H1 (cell line): ENCODE measurements at regions not wholly inside any gene's neighbourhood (a gene's known extent, or its start where the extent isn't known, plus 50 kb on each side); places are given as distances from the start of the nearest gene placed in this dataset.

Source experiments
- CTCF ChIA-PET: fragments of 300-600 bp; sonication (Branson Sonifier 250); formaldehyde crosslinking; loops from one replicate; lab custom pipeline; 2021; ENCODE audit not compliant: partially characterized antibody; lab: Charles Lee
- POLR2A ChIA-PET: fragments of 300-600 bp; sonication (Branson Sonifier 250); formaldehyde crosslinking; loops from one replicate; lab custom pipeline; 2021; ENCODE audit warnings: inconsistent platforms; ENCODE audit not compliant: partially characterized antibody; lab: Charles Lee
- DNase-seq, 2 experiments: peaks; one replicate each; pipeline versions ENCODE4 v3.0.0 to v3.0.0-alpha.2; 2010 to 2022; ENCODE audit warnings: low spot score in 2 of 2, low read depth in 1 of 2, mixed read lengths in 1 of 2
- FAIRE-seq: peaks from 2 replicates; lab custom pipeline; 2011; peaks lifted over from hg19 to GRCh38; lab: Jason Lieb, UNC
- H2AFZ ChIP-seq: 2 replicates; pipeline ENCODE4 v1.8.1; 2012; ENCODE audit warnings: low read length, inconsistent platforms
- H2AK5ac ChIP-seq: 2 replicates; pipeline ENCODE4 v1.6.1; 2013; ENCODE audit warnings: low read depth, low read length
- H2BK120ac ChIP-seq: replicated peaks from 2 replicates; pipeline ENCODE3; 2013; ENCODE audit warnings: low read depth, low read length, inconsistent platforms
- H2BK12ac ChIP-seq: 2 replicates; pipeline ENCODE4 v1.6.1; 2013; ENCODE audit warnings: low read depth, low read length
- H2BK15ac ChIP-seq: 2 replicates; pipeline ENCODE4 v1.6.1; 2013; ENCODE audit warnings: low read length
- H2BK20ac ChIP-seq: 2 replicates; pipeline ENCODE4 v1.6.1; 2013; ENCODE audit warnings: low read length
- H2BK5ac ChIP-seq: 2 replicates; pipeline ENCODE4 v1.6.1; 2013; ENCODE audit warnings: low read depth, low read length
- H3K14ac ChIP-seq: 2 replicates; pipeline ENCODE4 v1.6.1; 2013; ENCODE audit warnings: inconsistent platforms; ENCODE audit not compliant: insufficient read length
- H3K18ac ChIP-seq: 2 replicates; pipeline ENCODE4 v1.6.1; 2013; ENCODE audit warnings: low read length; ENCODE audit errors: extremely low read depth
- H3K23ac ChIP-seq: 2 replicates; pipeline ENCODE4 v1.6.1; 2013; ENCODE audit warnings: inconsistent platforms; ENCODE audit not compliant: insufficient read length
- H3K23me2 ChIP-seq: 2 replicates; pipeline ENCODE4 v1.6.1; 2013; ENCODE audit warnings: low read depth, low read length
- H3K27ac ChIP-seq: 2 replicates; pipeline ENCODE4 v1.6.1; 2011; ENCODE audit warnings: low read depth, low read length, inconsistent platforms
- H3K27me3 ChIP-seq, 4 experiments: replicated peaks in 1 of 4; 1 replicate in 1 of 4; 2 replicates in 3 of 4; pipeline versions ENCODE4 v1.6.1 to v1.8.1; 2011 to 2013; ENCODE audit warnings: low read length in 3 of 4, mild to moderate bottlenecking in 3 of 4, inconsistent platforms in 2 of 4, mixed read lengths in 2 of 4, moderate library complexity in 1 of 4; ENCODE audit not compliant: control insufficient read depth in 3 of 4, insufficient read depth in 3 of 4; ENCODE audit errors: extremely low read depth in 1 of 4
- H3K36me3 ChIP-seq, 4 experiments: 2 replicates each; pipeline versions ENCODE4 v1.6.1 to v1.8.1; 2011 to 2013; ENCODE audit warnings: mild to moderate bottlenecking in 4 of 4, low read length in 3 of 4, moderate library complexity in 2 of 4, control low read depth in 1 of 4, inconsistent platforms in 1 of 4; ENCODE audit not compliant: insufficient read depth in 4 of 4, control insufficient read depth in 2 of 4
- H3K4ac ChIP-seq: replicated peaks from 2 replicates; pipeline ENCODE3; 2013; ENCODE audit warnings: low read length, low read depth, mixed read lengths, inconsistent platforms; ENCODE audit not compliant: insufficient read length
- H3K4me1 ChIP-seq, 4 experiments: replicated peaks in 1 of 4; 1 replicate in 1 of 4; 2 replicates in 3 of 4; pipeline versions ENCODE4 v1.6.1 to v1.8.1; 2011 to 2013; ENCODE audit warnings: low read length in 3 of 4, inconsistent platforms in 2 of 4, mixed read lengths in 1 of 4; ENCODE audit not compliant: insufficient read depth in 4 of 4, control insufficient read depth in 3 of 4
- H3K4me2 ChIP-seq, 2 experiments: 2 replicates each; pipeline versions ENCODE4 v1.6.1 to v1.8.1; 2011 to 2013; ENCODE audit warnings: low read depth in 2 of 2, low read length in 2 of 2, control low read depth in 1 of 2, inconsistent platforms in 1 of 2, mild to moderate bottlenecking in 1 of 2; ENCODE audit not compliant: insufficient read depth in 1 of 2
- H3K4me3 ChIP-seq, 4 experiments: fragments of 200-600, 300-600 bp in 1 of 4; sonication (generic), shearing (Covaris generic), sonication (Bioruptor Twin) in 1 of 4; 2 replicates each; pipeline versions ENCODE4 v1.5.1 to v1.8.1; 2011 to 2016; ENCODE audit warnings: low read length in 4 of 4, low read depth in 3 of 4, control low read depth in 2 of 4, inconsistent platforms in 2 of 4, mild to moderate bottlenecking in 2 of 4, mixed read lengths in 1 of 4, moderate library complexity in 1 of 4; ENCODE audit not compliant: insufficient read depth in 2 of 4; ENCODE audit errors: extremely low read depth in 1 of 4
- H3K56ac ChIP-seq: replicated peaks from 2 replicates; pipeline ENCODE3; 2013; ENCODE audit warnings: low read depth, mild to moderate bottlenecking, mixed read lengths, low read length, inconsistent platforms; ENCODE audit not compliant: insufficient read length
- H3K79me1 ChIP-seq: 2 replicates; pipeline ENCODE4 v1.6.1; 2013; ENCODE audit warnings: low read depth, low read length, control low read depth
- H3K79me2 ChIP-seq, 2 experiments: 2 replicates each; pipeline versions ENCODE4 v1.6.1 to v1.8.1; 2012 to 2013; ENCODE audit warnings: low read length in 2 of 2, mild to moderate bottlenecking in 2 of 2, inconsistent platforms in 1 of 2; ENCODE audit not compliant: insufficient read depth in 2 of 2, control insufficient read depth in 1 of 2
- H3K9ac ChIP-seq, 4 experiments: replicated peaks in 1 of 4; 1 replicate in 1 of 4; 2 replicates in 3 of 4; pipeline versions ENCODE4 v1.6.1 to v1.8.1; 2011 to 2013; ENCODE audit warnings: low read depth in 3 of 4, low read length in 3 of 4, control low read depth in 2 of 4, mild to moderate bottlenecking in 2 of 4, moderate library complexity in 2 of 4, inconsistent platforms in 1 of 4; ENCODE audit errors: extremely low read depth in 1 of 4
- H3K9me3 ChIP-seq, 2 experiments: 2 replicates each; pipeline versions ENCODE4 v1.6.1 to v1.8.1; 2012 to 2013; ENCODE audit warnings: mild to moderate bottlenecking in 2 of 2, moderate library complexity in 2 of 2, control low read depth in 1 of 2, inconsistent platforms in 1 of 2, low read depth in 1 of 2, low read length in 1 of 2, mixed read lengths in 1 of 2; ENCODE audit not compliant: insufficient read depth in 2 of 2
- H4K20me1 ChIP-seq, 2 experiments: replicated peaks in 1 of 2; 2 replicates each; pipeline versions ENCODE3 to v1.8.1; 2011 to 2013; ENCODE audit warnings: inconsistent platforms in 2 of 2, low read length in 2 of 2, mild to moderate bottlenecking in 1 of 2; ENCODE audit not compliant: insufficient read depth in 2 of 2, control insufficient read depth in 1 of 2
- H4K5ac ChIP-seq: 2 replicates; pipeline ENCODE4 v1.6.1; 2013; ENCODE audit warnings: low read length, low read depth, mixed read lengths, inconsistent platforms; ENCODE audit not compliant: insufficient read length
- H4K8ac ChIP-seq: 2 replicates; pipeline ENCODE4 v1.8.0; 2013; ENCODE audit warnings: mild to moderate bottlenecking, moderate library complexity, low read length, inconsistent platforms; ENCODE audit not compliant: insufficient read depth; ENCODE audit errors: extremely low read depth
- H4K91ac ChIP-seq: replicated peaks from 2 replicates; pipeline ENCODE3; 2013; ENCODE audit warnings: low read length, mixed read lengths, inconsistent platforms; ENCODE audit not compliant: insufficient read length
- BCL11A ChIP-seq, 2 experiments: IDR thresholded peaks; one replicate each; pipeline ENCODE4 v1.6.1; 2011; ENCODE audit warnings: low read depth in 2 of 2, low read length in 2 of 2, mild to moderate bottlenecking in 2 of 2
- BRCA1 ChIP-seq: IDR thresholded peaks from 2 replicates; pipeline ENCODE4 v1.6.1; 2012; ENCODE audit warnings: low read depth, low read length, improper control_type of control experiment
- CEBPB ChIP-seq: IDR thresholded peaks from 2 replicates; pipeline ENCODE4 v1.6.1; 2012; ENCODE audit warnings: low read depth, low read length
- EGR1 ChIP-seq: IDR thresholded peaks from 2 replicates; pipeline ENCODE4 v1.6.1; 2011; ENCODE audit warnings: low read depth, low read length, borderline replicate concordance
- HDAC2 ChIP-seq, 2 experiments: fragments of 300-600 bp in 1 of 2; sonication (generic) in 1 of 2; IDR thresholded peaks; 2 replicates each; pipeline ENCODE4 v1.6.1; 2011 to 2012; ENCODE audit warnings: low read depth in 2 of 2, low read length in 2 of 2, mild to moderate bottlenecking in 2 of 2, moderate library complexity in 2 of 2, borderline replicate concordance in 1 of 2, inconsistent platforms in 1 of 2
- KDM5A ChIP-seq: fragments of 200-600 bp; IDR thresholded peaks from 2 replicates; pipeline ENCODE4 v1.7.1; 2012; ENCODE audit warnings: mild to moderate bottlenecking, low read length, inconsistent platforms, mixed read lengths
- RBBP5 ChIP-seq: IDR thresholded peaks from 2 replicates; pipeline ENCODE4 v1.7.1; 2012; ENCODE audit warnings: low read depth, mild to moderate bottlenecking, inconsistent platforms, low read length, moderate library complexity, borderline replicate concordance
- SAP30 ChIP-seq: fragments of 300-600 bp; sonication (generic); IDR thresholded peaks from 2 replicates; pipeline ENCODE4 v1.7.1; 2012; ENCODE audit warnings: low read length, moderate library complexity, mild to moderate bottlenecking, inconsistent platforms; ENCODE audit not compliant: insufficient read depth, insufficient replicate concordance
- TAF7 ChIP-seq: optimal IDR thresholded peaks from 2 replicates; pipeline ENCODE3; 2011; ENCODE audit warnings: low read depth, mild to moderate bottlenecking, inconsistent platforms, low read length, moderate library complexity, borderline replicate concordance
- TBP ChIP-seq: IDR thresholded peaks from 2 replicates; pipeline ENCODE4 v1.6.1; 2011; ENCODE audit warnings: low read depth, low read length, improper control_type of control experiment
- TCF12 ChIP-seq: IDR thresholded peaks from 2 replicates; pipeline ENCODE4 v1.6.1; 2011; ENCODE audit warnings: low read depth, mild to moderate bottlenecking, low read length
- WGBS, 2 experiments: shearing (Covaris generic) in 1 of 2; methylation state at CpG; one replicate each; pipeline versions ENCODE4 v1.1.6 to v1.1.7; 2013 to 2015; ENCODE audit warnings: low lambda C conversion rate in 2 of 2, mixed read lengths in 2 of 2, inconsistent platforms in 1 of 2, low coverage in 1 of 2, missing lambda C conversion rate in 1 of 2; ENCODE audit not compliant: insufficient replicate concordance in 2 of 2, insufficient coverage in 1 of 2, insufficient read length in 1 of 2; ENCODE audit errors: extremely low coverage in 1 of 2, missing lambda C conversion rate in 1 of 2; 5-methylcytosine and 5-hydroxymethylcytosine counted together

- WGBS, 2 experiments, result 89% methylated on average over 6 of the region's 6 CpGs; no CpG with 5 or more reads in 1 of the 2 experiments
- ChIA-PET POLR2A (interaction anchor here (1.1 kb wide), 1 partner anchor 14 kb away, joined by 3 read pairs; no protein-coding TSS in a partner anchor), CTCF (interaction anchor here (1.0 to 1.6 kb wide), 3 partner anchors 9 to 20 kb away, joined by 3 to 6 read pairs (median 4); no protein-coding TSS in a partner anchor)
- no peak overlapping the region for H4K91ac ChIP-seq
- no peak overlapping the region for H4K8ac ChIP-seq
- no peak overlapping the region for H2BK5ac ChIP-seq
- no peaks in the 10 kb centered on the region for H4K20me1 ChIP-seq
- H3K4me2 ChIP-seq, result no peak overlapping the region
- peaks cover 2% of the 10 kb centered on the region for H3K79me1 ChIP-seq
- no peak for TF ChIP-seq RBBP5
- TF ChIP-seq CEBPB, result no peak
- no peak for TF ChIP-seq EGR1
- TF ChIP-seq SAP30, result no peak
- TF ChIP-seq TCF12, result no peak
- TF ChIP-seq KDM5A, result no peak
- no peak for TF ChIP-seq TAF7
- no peak for TF ChIP-seq HDAC2 (IDR thresholded peaks at IDR 0.05; ENCODE audit: borderline replicate concordance in 1 of 2, low read depth in 2 of 2, low read length in 2 of 2)
- TF ChIP-seq BRCA1, result no peak
- no peak for TF ChIP-seq TBP
- TF ChIP-seq BCL11A (IDR thresholded peaks at IDR 0.05; ENCODE audit: low read depth in 2 of 2, low read length in 2 of 2), result no peak
- H3K4me1 ChIP-seq, result no peaks in the 10 kb centered on the region; a peak in 1 of 7 replicates
- H3K9ac ChIP-seq, result no peak overlapping the region
- no peaks in the 10 kb centered on the region for H3K79me2 ChIP-seq
- FAIRE-seq, result no peak
- H2AK5ac ChIP-seq, result no peak overlapping the region
- H3K4ac ChIP-seq, result no peak overlapping the region
- no peak overlapping the region for H3K56ac ChIP-seq
- H3K23ac ChIP-seq, result no peak overlapping the region
- no peaks in the 10 kb centered on the region for H3K9me3 ChIP-seq
- H3K18ac ChIP-seq, result no peak overlapping the region
- H3K23me2 ChIP-seq, result no peaks in the 10 kb centered on the region
- H3K36me3 ChIP-seq, result no peaks in the 10 kb centered on the region
- H2BK20ac ChIP-seq, result no peak overlapping the region
- H2AFZ ChIP-seq, result no peak overlapping the region
- no peak overlapping the region for H3K4me3 ChIP-seq
- no peak overlapping the region for H2BK15ac ChIP-seq
- no peak for DNase-seq
- no peak overlapping the region for H3K14ac ChIP-seq
- no peak overlapping the region for H2BK120ac ChIP-seq
- no peak overlapping the region for H3K27ac ChIP-seq
- H3K27me3 ChIP-seq, result no peaks in the 10 kb centered on the region
- H2BK12ac ChIP-seq, result no peak overlapping the region
- no peak overlapping the region for H4K5ac ChIP-seq
These were observed 305.5 kb upstream of the ZMIZ1 start for GRCh38 chr10:78763234-78763633.
